HG02943 (cell line): ENCODE measurements at regions not wholly inside any gene's neighbourhood (a gene's known extent, or its start where the extent isn't known, plus 50 kb on each side); places are given as distances from the start of the nearest gene placed in this dataset.
A peak's percentile ranks its signal among the peaks of the same experiment; 100 is the strongest.
"Not testable (repeated sequence)": the region's sequence is repeated elsewhere in the genome, so short reads cannot be mapped to it uniquely, and the experiment has no call there.

Source experiments
- ATAC-seq: cut with Tn5 transposase; IDR thresholded peaks from one replicate; pipeline ENCODE4 v1.9.1; 2021; ENCODE audit warnings: mild to moderate bottlenecking, low read depth, moderate library complexity; ENCODE audit not compliant: unreplicated experiment

- no peak for ATAC-seq
Measured at GRCh38 chr4:159981469-159981856, 878.6 kb downstream of the RAPGEF2 start.

GRCh38 chr4:159983082-159983481 lies 880.2 kb downstream of the RAPGEF2 start:
- ATAC-seq: no peak

DNA sequence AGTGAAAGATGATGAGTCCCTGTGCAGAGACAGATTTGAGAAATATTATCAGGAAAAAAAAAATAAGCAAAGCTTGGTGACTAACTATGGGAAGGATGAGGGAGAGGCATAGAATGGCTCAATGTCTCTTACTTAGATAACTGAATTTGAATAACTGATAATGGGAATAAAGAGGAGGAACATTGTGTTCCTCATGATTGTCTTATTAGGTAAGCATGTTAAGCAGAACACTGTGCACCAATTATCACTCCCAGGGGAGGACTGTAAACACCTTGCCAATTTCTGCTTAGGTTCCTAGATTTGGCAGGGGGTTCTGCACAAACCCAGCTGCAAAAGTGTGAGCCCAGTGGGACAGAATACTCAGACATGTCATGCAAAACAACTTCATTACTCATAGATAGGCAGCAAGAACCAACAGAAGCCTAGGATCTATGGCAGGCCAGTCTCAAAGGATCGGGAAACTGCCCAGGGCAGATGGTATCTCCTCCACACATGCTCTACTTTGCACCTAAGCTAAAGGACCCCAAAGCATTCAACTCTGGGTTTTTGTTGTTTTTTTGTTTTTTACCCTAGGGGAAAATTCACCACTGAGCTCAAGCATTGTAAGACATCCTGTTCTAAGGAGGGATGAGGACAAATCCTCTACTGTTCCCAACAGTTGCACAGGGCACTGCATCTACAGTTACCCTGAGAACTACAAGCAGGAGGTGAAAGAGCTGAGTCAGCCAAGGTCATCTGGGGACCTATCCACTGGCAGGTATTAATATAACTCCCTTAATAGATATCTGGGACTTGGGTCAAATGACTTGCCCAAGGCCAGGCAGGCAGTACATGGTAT lies 907.0 kb downstream of the RAPGEF2 start:
- ATAC-seq: no peak

DNA sequence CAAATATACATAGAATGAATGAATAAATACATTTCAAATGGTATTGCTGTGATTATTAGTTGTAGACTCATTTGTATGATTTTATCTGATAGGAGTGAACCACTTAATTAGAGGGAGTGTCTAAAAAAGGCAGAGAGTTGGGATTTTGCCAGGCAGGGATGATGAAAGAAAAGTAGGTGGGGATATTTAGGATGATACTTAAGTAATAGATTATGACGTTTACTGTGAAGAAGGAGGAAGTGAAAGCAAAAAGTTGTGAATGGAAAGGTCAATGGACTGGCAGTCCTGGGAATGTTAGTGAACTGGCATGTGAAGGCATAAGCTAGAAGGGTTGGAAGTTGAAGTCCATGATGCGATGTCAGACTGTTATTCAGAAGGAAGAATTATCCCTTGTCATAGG lies 917.1 kb downstream of the RAPGEF2 start:
- ATAC-seq: no peak

- ATAC-seq: no peak
Measured at GRCh38 chr4:160020804-160021203, 917.9 kb downstream of the RAPGEF2 start.

DNA sequence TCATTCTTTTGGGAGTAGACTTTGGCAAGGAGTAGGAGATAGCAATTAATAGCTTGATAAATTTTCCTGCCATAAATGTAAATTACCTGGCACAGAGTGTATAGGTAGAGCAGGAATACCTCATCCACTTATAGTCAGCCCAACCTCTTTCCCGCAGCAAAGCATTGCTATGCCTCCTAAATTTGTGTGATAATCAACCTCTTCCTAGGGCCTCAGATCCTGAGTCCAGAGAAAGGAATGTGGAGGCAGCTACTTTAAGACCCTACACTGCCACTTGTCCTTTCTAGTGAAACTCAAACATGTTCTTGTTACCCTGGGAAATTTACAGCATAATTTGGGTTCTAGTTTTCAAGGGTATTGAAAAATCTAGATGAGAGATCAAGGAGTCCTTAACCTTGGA lies 919.0 kb downstream of the RAPGEF2 start:
- ATAC-seq: no peak

DNA sequence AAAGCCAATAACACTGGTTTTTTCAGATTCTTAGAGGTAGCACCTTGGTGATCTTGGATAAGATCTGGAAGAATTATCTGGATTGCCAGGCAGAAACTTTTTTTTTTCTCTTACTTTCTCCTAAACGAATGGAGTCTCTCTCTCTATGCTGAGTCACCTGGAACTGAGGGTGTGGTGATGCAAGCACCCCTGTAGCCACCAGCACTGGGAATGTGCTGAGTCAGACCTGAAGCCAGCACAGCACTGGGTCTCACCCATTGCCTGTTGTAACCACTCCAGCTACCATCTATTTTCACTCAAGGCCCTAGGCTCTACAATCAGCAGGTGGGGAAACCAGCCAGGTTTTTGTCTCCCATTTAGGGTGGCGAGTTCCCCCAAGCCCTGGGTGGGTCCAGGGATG lies 923.8 kb downstream of the RAPGEF2 start:
- no peak for ATAC-seq

DNA sequence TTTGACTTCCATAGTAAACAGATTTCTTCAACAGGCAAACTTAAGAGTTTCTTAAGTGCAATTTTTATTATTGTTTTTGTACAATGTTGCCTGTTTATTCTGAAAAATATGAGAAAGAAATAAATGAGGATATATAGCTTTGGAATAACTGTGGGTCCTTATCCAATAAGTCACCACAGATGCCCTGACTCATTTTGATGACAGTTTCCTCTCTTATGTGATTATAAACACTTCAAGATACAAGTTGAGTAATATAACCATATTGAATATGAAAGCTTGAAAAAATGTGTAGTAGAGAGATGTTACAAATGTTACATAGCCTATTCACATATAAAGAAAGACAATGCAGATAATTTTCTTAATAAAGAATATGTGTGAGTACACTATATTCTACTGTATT lies 931.6 kb downstream of the RAPGEF2 start:
- no peak for ATAC-seq

- no peak for ATAC-seq
Measured at GRCh38 chr4:160038615-160039014, 935.7 kb downstream of the RAPGEF2 start.

GRCh38 chr4:160044693-160045092 lies 941.8 kb downstream of the RAPGEF2 start:
- ATAC-seq: no peak

DNA sequence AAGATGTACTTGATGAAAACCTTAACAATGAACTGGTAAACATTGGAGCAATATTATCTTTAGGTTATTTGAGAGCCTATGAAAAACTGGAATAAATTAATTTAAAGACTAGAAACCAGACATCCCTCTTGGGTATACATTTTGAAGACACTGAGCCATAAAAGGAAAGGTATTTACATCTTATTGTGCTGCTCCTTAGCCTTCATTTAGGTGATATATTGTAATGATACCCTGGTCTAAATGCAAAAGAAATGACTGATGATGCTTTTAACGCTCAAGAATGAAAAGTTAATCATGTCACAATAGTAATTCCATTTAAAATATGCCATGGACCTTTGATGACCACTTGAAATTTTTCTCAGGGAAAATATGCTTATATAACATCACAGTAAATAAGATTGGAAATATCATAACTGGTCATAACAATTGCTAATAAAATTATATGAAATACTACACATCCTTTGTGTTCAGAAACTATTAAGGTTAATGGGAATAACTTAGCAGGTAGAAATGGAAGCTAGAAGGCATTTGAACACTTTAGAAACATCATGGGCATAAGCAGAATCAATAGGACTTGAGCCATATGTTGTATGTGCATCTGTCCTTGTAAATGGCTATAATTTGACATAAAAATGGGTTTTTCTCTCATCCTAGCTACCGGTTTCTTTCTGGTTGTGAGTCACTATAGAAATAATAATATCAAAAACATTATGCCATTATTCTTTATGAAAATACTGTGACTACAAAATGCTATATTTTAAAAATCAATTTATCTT lies 979.7 kb downstream of the RAPGEF2 start:
- no peak for ATAC-seq

- no peak for ATAC-seq
Measured at GRCh38 chr4:160091631-160092030, 988.8 kb downstream of the RAPGEF2 start.

GRCh38 chr4:160100316-160100715 lies 997.4 kb downstream of the RAPGEF2 start:
- ATAC-seq: no peak

DNA sequence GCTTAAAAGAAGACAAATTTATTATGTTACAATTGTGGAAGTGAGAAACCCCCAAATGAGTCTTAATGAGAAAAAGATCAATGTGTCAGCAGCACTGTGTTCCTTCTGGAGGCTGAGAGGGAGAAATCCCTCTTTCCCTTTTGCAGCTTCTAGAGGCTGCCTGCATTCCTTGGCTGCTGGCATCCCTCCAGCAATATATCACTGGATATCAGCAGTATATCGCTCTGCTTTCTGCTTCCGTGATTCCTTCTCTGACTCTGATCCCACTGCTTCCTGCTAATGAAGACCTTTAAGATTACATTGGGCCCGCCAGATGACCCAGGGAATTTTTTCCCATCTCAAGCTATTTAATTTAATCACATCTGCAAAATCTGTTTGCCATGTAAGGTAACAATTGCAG lies 1008.0 kb downstream of the RAPGEF2 start:
- no peak for ATAC-seq

GRCh38 chr4:160117686-160118085 lies 1014.8 kb downstream of the RAPGEF2 start:
- ATAC-seq: no peak

DNA sequence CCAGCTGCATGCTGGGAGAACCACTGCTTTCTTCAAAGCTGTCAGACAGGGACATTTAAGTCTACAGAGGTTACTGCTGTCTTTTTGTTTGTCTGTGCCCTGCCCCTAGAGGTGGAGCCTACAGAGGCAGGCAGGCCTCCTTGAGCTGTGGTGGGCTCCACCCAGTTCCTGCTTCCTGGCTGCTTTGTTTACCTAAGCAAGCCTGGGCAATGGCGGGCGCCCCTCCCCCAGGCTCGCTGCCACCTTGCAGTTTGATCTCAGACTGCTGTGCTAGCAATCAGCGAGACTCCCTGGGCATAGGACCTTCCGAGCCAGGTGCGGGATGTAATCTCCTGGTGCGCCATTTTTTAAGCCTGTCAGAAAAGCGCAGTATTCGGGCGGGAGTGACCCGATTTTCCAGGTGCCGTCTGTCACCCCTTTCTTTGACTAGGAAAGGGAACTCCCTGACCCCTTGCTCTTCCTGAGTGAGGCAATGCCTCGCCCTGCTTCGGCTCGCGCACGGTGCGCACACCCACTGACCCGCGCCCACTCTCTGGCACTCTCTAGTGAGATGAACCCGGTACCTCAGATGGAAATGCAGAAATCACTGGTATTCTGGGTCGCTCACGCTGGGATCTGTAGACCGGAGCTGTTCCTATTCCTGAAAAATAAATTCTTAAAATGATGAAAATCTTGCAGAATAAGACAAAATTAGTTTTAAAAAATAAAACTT lies 1022.9 kb downstream of the RAPGEF2 start:
- ATAC-seq: not testable (repeated sequence)

GRCh38 chr4:160127211-160127610 lies 1024.3 kb downstream of the RAPGEF2 start:
- no peak for ATAC-seq

DNA sequence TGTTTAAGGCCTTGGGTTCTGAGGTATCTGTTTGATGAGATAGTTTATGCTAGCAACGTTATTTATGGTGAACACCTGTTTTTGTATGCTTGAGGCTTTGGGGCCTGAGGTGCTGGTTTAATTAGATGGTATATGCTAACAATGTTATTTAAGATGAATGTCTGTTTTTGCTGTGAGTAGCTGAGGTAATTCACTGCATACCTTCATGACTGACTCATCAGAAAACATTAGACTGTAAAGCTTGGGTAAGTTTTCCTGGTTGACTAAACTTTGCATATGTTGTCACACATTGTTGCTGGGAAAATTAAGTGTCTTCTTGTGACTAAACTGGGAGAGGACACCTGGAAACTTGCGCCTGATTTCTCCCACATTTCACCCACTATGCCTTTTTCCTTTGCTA lies 1026.6 kb downstream of the RAPGEF2 start:
- no peak for ATAC-seq

GRCh38 chr4:160136021-160136420 lies 1033.1 kb downstream of the RAPGEF2 start:
- ATAC-seq: no peak

DNA sequence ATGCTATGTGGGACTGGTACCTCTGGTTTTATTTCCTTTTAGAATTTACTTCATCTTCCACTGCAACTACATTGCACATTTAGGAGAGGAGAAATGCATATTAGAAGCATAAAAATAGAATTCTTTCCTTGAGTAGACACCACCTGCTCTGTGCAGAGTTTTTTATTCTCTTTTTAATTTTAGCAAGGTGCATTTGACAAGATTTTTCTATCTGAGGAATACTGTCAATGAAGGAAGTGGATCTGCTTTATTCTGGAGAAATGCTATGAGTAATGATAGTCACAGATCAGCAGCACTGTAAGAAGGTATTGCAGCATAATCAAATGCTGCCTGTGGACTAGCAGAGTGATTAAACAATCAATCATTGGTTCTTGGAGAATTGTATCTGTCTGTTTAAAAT lies 1038.3 kb downstream of the RAPGEF2 start:
- no peak for ATAC-seq

DNA sequence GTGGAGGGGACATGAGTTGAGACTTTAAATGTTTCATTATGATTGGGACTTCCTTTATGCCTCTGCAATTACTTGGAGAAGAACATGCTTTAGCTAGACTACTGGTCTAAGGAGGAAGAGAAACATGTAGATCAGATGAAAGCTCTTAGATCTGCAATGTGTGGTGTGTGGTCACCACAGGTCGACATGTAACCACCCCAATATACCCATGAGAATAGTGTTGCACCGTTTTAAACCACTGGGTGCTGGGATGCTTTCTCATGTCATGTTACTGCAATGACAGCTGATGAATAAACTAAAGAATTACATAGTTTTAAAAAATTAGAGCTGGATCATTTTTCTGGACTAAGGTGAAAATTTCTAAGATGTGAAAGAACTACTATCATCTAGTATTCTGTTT lies 1039.7 kb downstream of the RAPGEF2 start:
- ATAC-seq: peak; percentile 100
